ENCODE measurements at regions not wholly inside any gene's neighbourhood (a gene's known extent, or its start where the extent isn't known, plus 50 kb on each side); places are given as distances from the start of the nearest gene placed in this dataset.

GRCh38 chr11:119580081-119580480, 148.9 kb downstream of the NECTIN1 start:
- Histone ChIP-seq H3K27ac (no peak overlapping the region), H3K36me3 (no peaks in the 10 kb centered on the region), H3K4me1 (peaks cover 13% of the 10 kb centered on the region), H3K4me3 (no peak overlapping the region), H3K27me3 (ENCODE audit: low read depth) (peaks cover 25% of the 10 kb centered on the region), H3K9me3 (peaks cover 3% of the 10 kb centered on the region)
- DNase-seq (no peak), ATAC-seq (no peak)
- no peak for TF ChIP-seq CTCF (IDR thresholded peaks at IDR 0.05)
- intact Hi-C loops (cut with DNase I) = no loop called here

- Histone ChIP-seq H3K4me3 (no peak overlapping the region), H3K4me1 (no peaks in the 10 kb centered on the region), H3K27me3 (ENCODE audit: low read depth) (peaks cover 13% of the 10 kb centered on the region), H3K27ac (no peak overlapping the region), H3K36me3 (no peaks in the 10 kb centered on the region), H3K9me3 (peaks cover 3% of the 10 kb centered on the region)
- TF ChIP-seq CTCF (IDR thresholded peaks at IDR 0.05) = no peak
- intact Hi-C loops (cut with DNase I) = no loop called here
- DNase-seq (no peak), ATAC-seq (no peak)
Observed at GRCh38 chr11:119578521-119579191, 150.3 kb downstream of the NECTIN1 start.

GRCh38 chr11:119573858-119574257, 150.9 kb upstream of the THY1 start:
- H3K4me1 ChIP-seq = no peaks in the 10 kb centered on the region
- no peaks in the 10 kb centered on the region for H3K36me3 ChIP-seq
- intact Hi-C loops (cut with DNase I) = no loop called here
- no peak overlapping the region for H3K27ac ChIP-seq
- peak; percentile 60 to 71 for ATAC-seq
- H3K4me3 ChIP-seq = no peak overlapping the region
- DNase-seq = no peak
- no peaks in the 10 kb centered on the region for H3K27me3 ChIP-seq (ENCODE audit: low read depth)
- no peak for TF ChIP-seq CTCF (IDR thresholded peaks at IDR 0.05)
- H3K9me3 ChIP-seq = no peaks in the 10 kb centered on the region

GRCh38 chr11:119572481-119573424, 149.8 kb upstream of the THY1 start:
- Histone ChIP-seq H3K4me3 (no peak overlapping the region), H3K27ac (no peak overlapping the region), H3K9me3 (no peaks in the 10 kb centered on the region), H3K36me3 (no peaks in the 10 kb centered on the region), H3K4me1 (no peaks in the 10 kb centered on the region), H3K27me3 (ENCODE audit: low read depth) (no peaks in the 10 kb centered on the region)
- ATAC-seq (no peak), DNase-seq (no peak)
- TF ChIP-seq CTCF (IDR thresholded peaks at IDR 0.05) = no peak
- intact Hi-C loops (cut with DNase I) = no loop called here

GRCh38 chr11:119571311-119571710, 148.3 kb upstream of the THY1 start:
- no peaks in the 10 kb centered on the region for H3K9me3 ChIP-seq
- no peak for ATAC-seq

More at GRCh38 chr11:119571311-119571710, 148.3 kb upstream of the THY1 start:
- Histone ChIP-seq H3K4me3 (no peak overlapping the region), H3K27ac (no peak overlapping the region), H3K27me3 (ENCODE audit: low read depth) (no peaks in the 10 kb centered on the region), H3K4me1 (no peaks in the 10 kb centered on the region), H3K36me3 (no peaks in the 10 kb centered on the region)
- intact Hi-C loops (cut with DNase I) = no loop called here
- no peak for DNase-seq
- no peak for TF ChIP-seq CTCF (IDR thresholded peaks at IDR 0.05)

Data from lower lobe of right lung (tissue), 2 donors.